Stimulated activated CD8-positive, alpha-beta memory T cell treated with anti-CD3 and anti-CD28 coated beads, Interleukin-12 subunit alpha, Interleukin-12 subunit beta, amount 100 ng/mL, for 1 hour (primary cell): ENCODE measurements at regions not wholly inside any gene's neighbourhood (a gene's known extent, or its start where the extent isn't known, plus 50 kb on each side); places are given as distances from the start of the nearest gene placed in this dataset.

Experiments used
- DNase-seq: peaks from one replicate; pipeline ENCODE4 v3.0.0-alpha.2; 2020; ENCODE audit warnings: low read depth

- no peak for DNase-seq
Measured at GRCh38 chr6:95243053-95243452, 334.3 kb upstream of the MANEA start.

- DNase-seq = no peak
Measured at GRCh38 chr6:95244751-95245150, 332.6 kb upstream of the MANEA start.

- no peak for DNase-seq
Measured at GRCh38 chr6:95248499-95248898, 328.8 kb upstream of the MANEA start.

- DNase-seq = no peak
Measured at GRCh38 chr6:95249175-95249574, 328.2 kb upstream of the MANEA start.

GRCh38 chr6:95249661-95250060, 327.7 kb upstream of the MANEA start:
- DNase-seq = no peak

- no peak for DNase-seq
Measured at GRCh38 chr6:95263840-95264239, 313.5 kb upstream of the MANEA start.

- no peak for DNase-seq
Measured at GRCh38 chr6:95266537-95267258, 310.6 kb upstream of the MANEA start.

- no peak for DNase-seq
Measured at GRCh38 chr6:95274686-95275235, 302.6 kb upstream of the MANEA start.

GRCh38 chr6:95279616-95280015, 297.7 kb upstream of the MANEA start:
- DNase-seq = no peak

GRCh38 chr6:95280686-95281273, 296.6 kb upstream of the MANEA start:
- no peak for DNase-seq

- no peak for DNase-seq
Measured at GRCh38 chr6:95285881-95286280, 291.5 kb upstream of the MANEA start.

- DNase-seq = no peak
Measured at GRCh38 chr6:95286874-95287273, 290.5 kb upstream of the MANEA start.

GRCh38 chr6:95288251-95288650, 289.1 kb upstream of the MANEA start:
- no peak for DNase-seq

- DNase-seq = no peak
Measured at GRCh38 chr6:95292011-95292410, 285.3 kb upstream of the MANEA start.

- no peak for DNase-seq
Measured at GRCh38 chr6:95293257-95293656, 284.1 kb upstream of the MANEA start.

GRCh38 chr6:95294043-95294442, 283.3 kb upstream of the MANEA start:
- DNase-seq = no peak

- DNase-seq = no peak
Measured at GRCh38 chr6:95309545-95309944, 267.8 kb upstream of the MANEA start.

- no peak for DNase-seq
Measured at GRCh38 chr6:95318137-95318536, 259.2 kb upstream of the MANEA start.

GRCh38 chr6:95321126-95321525, 256.2 kb upstream of the MANEA start:
- DNase-seq = no peak

GRCh38 chr6:95325916-95326315, 251.4 kb upstream of the MANEA start:
- DNase-seq = no peak

- DNase-seq = no peak
Measured at GRCh38 chr6:95328231-95328630, 249.1 kb upstream of the MANEA start.

GRCh38 chr6:95352064-95352795, 225.1 kb upstream of the MANEA start:
- no peak for DNase-seq

- DNase-seq = no peak
Measured at GRCh38 chr6:95354551-95354950, 222.8 kb upstream of the MANEA start.
